ENCODE measurements at regions not wholly inside any gene's neighbourhood (a gene's known extent, or its start where the extent isn't known, plus 50 kb on each side); places are given as distances from the start of the nearest gene placed in this dataset.

GRCh38 chr12:67391034-67391433 lies 121.9 kb downstream of the CAND1 start:
- TF ChIP-seq POLR2A (IDR thresholded peaks at IDR 0.05) (no peak), CTCF (IDR thresholded peaks at IDR 0.05) (no peak)
